IMR-90 (cell line): ENCODE measurements at regions not wholly inside any gene's neighbourhood (a gene's known extent, or its start where the extent isn't known, plus 50 kb on each side); places are given as distances from the start of the nearest gene placed in this dataset.

Source experiments
- ATAC-seq: fragments of 200-7000 bp; cut with Tn5 transposase; 2 replicates; pipeline ENCODE4 v1.9.1; 2020; ENCODE audit warnings: low read depth, mild to moderate bottlenecking, moderate library complexity
- BruUV-seq: library from RNA; stranded (reverse); fragments of 400-500 nt; replicated peaks from 2 replicates; lab custom pipeline; 2021; lab: Mats Ljungman, UMichigan
- CTCF ChIA-PET: fragments of 300-600 bp; formaldehyde crosslinking; extraction: SDS; loops from one replicate; lab custom pipeline; 2021; ENCODE audit warnings: antibody characterized with exemption; lab: Yijun Ruan, JAX
- POLR2A ChIA-PET: fragments of 300-600 bp; sonication (Branson Sonifier 250); formaldehyde crosslinking; loops from one replicate; lab custom pipeline; 2022; ENCODE audit warnings: antibody characterized with exemption; ENCODE audit not compliant: unreplicated experiment; lab: Charles Lee
- DNase-seq: peaks from one replicate; pipeline ENCODE4 v3.0.0; 2013
- H2AFZ ChIP-seq: replicated peaks from 2 replicates; pipeline ENCODE3; 2013; ENCODE audit warnings: low read length, mild to moderate bottlenecking; ENCODE audit not compliant: poor library complexity
- H2AK5ac ChIP-seq: 2 replicates; pipeline ENCODE4 v1.6.1; 2013; ENCODE audit warnings: low read depth, low read length, inconsistent platforms
- H2AK9ac ChIP-seq: replicated peaks from 2 replicates; pipeline ENCODE3; 2013; ENCODE audit warnings: mild to moderate bottlenecking, low read depth, low read length, moderate library complexity; ENCODE audit not compliant: poor library complexity
- H2BK120ac ChIP-seq: 2 replicates; pipeline ENCODE4 v1.6.1; 2013; ENCODE audit warnings: low read depth, low read length, inconsistent platforms
- H2BK15ac ChIP-seq: 3 replicates; pipeline ENCODE4 v1.6.1; 2013; ENCODE audit warnings: low read depth, low read length, inconsistent platforms
- H2BK20ac ChIP-seq: 2 replicates; pipeline ENCODE4 v1.6.1; 2013; ENCODE audit warnings: low read depth, mild to moderate bottlenecking, inconsistent platforms, low read length, moderate library complexity
- H2BK5ac ChIP-seq: 2 replicates; pipeline ENCODE4 v1.6.1; 2013; ENCODE audit warnings: mild to moderate bottlenecking, low read depth, low read length, inconsistent platforms; ENCODE audit not compliant: poor library complexity, severe bottlenecking
- H3K14ac ChIP-seq: replicated peaks from 2 replicates; pipeline ENCODE4 v1.6.1; 2013; ENCODE audit warnings: low read depth, low read length, inconsistent platforms
- H3K18ac ChIP-seq: 2 replicates; pipeline ENCODE4 v1.6.1; 2013; ENCODE audit warnings: low read depth, low read length, control low read depth
- H3K23ac ChIP-seq: 2 replicates; pipeline ENCODE4 v1.6.1; 2013; ENCODE audit warnings: low read depth, low read length, inconsistent platforms
- H3K27ac ChIP-seq: 2 replicates; pipeline ENCODE4 v1.5.1; 2013; ENCODE audit warnings: mild to moderate bottlenecking, control low read depth, low read length; ENCODE audit not compliant: insufficient read depth
- H3K27me3 ChIP-seq: 2 replicates; pipeline ENCODE4 v1.6.1; 2013; ENCODE audit warnings: low read length; ENCODE audit not compliant: control insufficient read depth, insufficient read depth
- H3K36me3 ChIP-seq: 2 replicates; pipeline ENCODE4 v1.6.1; 2013; ENCODE audit warnings: low read length, mixed read lengths; ENCODE audit not compliant: control insufficient read depth, insufficient read depth
- H3K4ac ChIP-seq: 2 replicates; pipeline ENCODE4 v1.6.1; 2013; ENCODE audit warnings: low read depth, low read length, inconsistent platforms
- H3K4me1 ChIP-seq: 2 replicates; pipeline ENCODE4 v1.6.1; 2013; ENCODE audit warnings: low read length, mixed read lengths; ENCODE audit not compliant: control insufficient read depth, insufficient read depth
- H3K4me2 ChIP-seq: 2 replicates; pipeline ENCODE4 v1.6.1; 2013; ENCODE audit warnings: low read depth, mild to moderate bottlenecking, control low read depth, low read length, moderate library complexity
- H3K4me3 ChIP-seq: 2 replicates; pipeline ENCODE4 v1.5.1; 2013; ENCODE audit warnings: low read depth, mild to moderate bottlenecking, control low read depth, low read length, moderate library complexity; ENCODE audit not compliant: insufficient read depth
- H3K56ac ChIP-seq: 2 replicates; pipeline ENCODE4 v1.6.1; 2013; ENCODE audit warnings: low read length, inconsistent platforms; ENCODE audit not compliant: insufficient read depth; ENCODE audit errors: extremely low read depth
- H3K79me1 ChIP-seq, 2 experiments: 2 replicates each; pipeline ENCODE4 v1.6.1; 2013; ENCODE audit warnings: low read length in 2 of 2, inconsistent platforms in 1 of 2, low read depth in 1 of 2
- H3K9ac ChIP-seq: 2 replicates; pipeline ENCODE4 v1.6.1; 2013; ENCODE audit warnings: low read depth, low read length, control low read depth
- H3K9me1 ChIP-seq: 2 replicates; pipeline ENCODE4 v1.6.1; 2013; ENCODE audit warnings: low read length, inconsistent platforms; ENCODE audit not compliant: insufficient read depth
- H3K9me3 ChIP-seq: 2 replicates; pipeline ENCODE4 v1.6.1; 2013; ENCODE audit warnings: low read length; ENCODE audit not compliant: control insufficient read depth, insufficient read depth
- H4K20me1 ChIP-seq: 2 replicates; pipeline ENCODE4 v1.6.1; 2013; ENCODE audit warnings: low read length, inconsistent platforms; ENCODE audit not compliant: insufficient read depth
- H4K5ac ChIP-seq: 2 replicates; pipeline ENCODE4 v1.6.1; 2013; ENCODE audit warnings: mild to moderate bottlenecking, low read depth, low read length, control low read depth
- H4K8ac ChIP-seq, 2 experiments: 2 replicates each; pipeline ENCODE4 v1.6.1; 2013; ENCODE audit warnings: low read depth in 2 of 2, low read length in 2 of 2, control low read depth in 1 of 2, inconsistent platforms in 1 of 2
- H4K91ac ChIP-seq: 2 replicates; pipeline ENCODE4 v1.6.1; 2013; ENCODE audit warnings: low read depth, low read length, inconsistent platforms; ENCODE audit not compliant: insufficient read depth
- CEBPB ChIP-seq: IDR thresholded peaks from 2 replicates; pipeline ENCODE4 v1.6.1; 2012; ENCODE audit warnings: low read depth, low read length, improper control_type of control experiment
- CHD1 ChIP-seq: IDR thresholded peaks from 2 replicates; pipeline ENCODE4 v1.6.1; 2012; ENCODE audit warnings: low read depth, low read length, improper control_type of control experiment
- FOS ChIP-seq: fragments of 150-350 bp; IDR thresholded peaks from 2 replicates; pipeline ENCODE4 v1.6.1; 2016; ENCODE audit warnings: low read depth, low read length
- MAFK ChIP-seq: IDR thresholded peaks from 2 replicates; pipeline ENCODE4 v1.6.1; 2012; ENCODE audit warnings: low read depth, low read length, improper control_type of control experiment
- MAZ ChIP-seq: IDR thresholded peaks from 2 replicates; pipeline ENCODE4 v1.6.1; 2012; ENCODE audit warnings: low read depth, mild to moderate bottlenecking, low read length, improper control_type of control experiment, moderate library complexity, borderline replicate concordance
- NFE2L2 ChIP-seq: fragments of 150-350 bp; IDR thresholded peaks from 2 replicates; pipeline ENCODE4 v1.6.1; 2016; ENCODE audit warnings: low read depth, mild to moderate bottlenecking, low read length
- POLR2A ChIP-seq: IDR thresholded peaks from 2 replicates; pipeline ENCODE4 v1.6.1; 2012; ENCODE audit warnings: mild to moderate bottlenecking, low read depth, low read length
- RCOR1 ChIP-seq: IDR thresholded peaks from 2 replicates; pipeline ENCODE4 v1.6.1; 2012; ENCODE audit warnings: mild to moderate bottlenecking, low read length, improper control_type of control experiment; ENCODE audit not compliant: insufficient replicate concordance
- SMC3 ChIP-seq: fragments of 150-350 bp; IDR thresholded peaks from 2 replicates; pipeline ENCODE4 v1.6.1; 2016; ENCODE audit warnings: low read depth, mild to moderate bottlenecking, antibody characterized with exemption, low read length, moderate library complexity
- USF2 ChIP-seq: fragments of 150-350 bp; IDR thresholded peaks from 2 replicates; pipeline ENCODE4 v1.6.1; 2017; ENCODE audit warnings: mild to moderate bottlenecking, antibody characterized with exemption, low read length, low read depth
- WGBS, 2 experiments: methylation state at CpG; one replicate each; pipeline versions ENCODE4 v1.1.5 to v1.1.7; 2013; ENCODE audit warnings: missing lambda C conversion rate in 2 of 2; ENCODE audit not compliant: insufficient read length in 1 of 2; ENCODE audit errors: extremely low coverage in 2 of 2; 5-methylcytosine and 5-hydroxymethylcytosine counted together
- dilution Hi-C: fragments of 300-500 bp; cut with HindIII; formaldehyde crosslinking; loops from one replicate; pipeline ENCODE4 v1.14.3; 2018; ENCODE audit warnings: low sequenced_read_pairs; ENCODE audit not compliant: unreplicated experiment
- in situ Hi-C: fragments of 300-500 bp; cut with MboI; formaldehyde crosslinking; loops from 3 replicates; pipeline ENCODE4 v1.14.3; 2019; ENCODE audit warnings: low sequenced_read_pairs, inconsistent platforms, mixed read lengths
- intact Hi-C: fragments of 100-400 bp; cut with micrococcal nuclease; formaldehyde crosslinking; loops from 2 replicates; pipeline ENCODE4 v1.10.0; 2022
- TF ChIP-seq, protein P1 (sequence below): conservative IDR thresholded peaks from 2 replicates; pipeline ENCODE4 v1.5.1; 2012; ENCODE audit warnings: mild to moderate bottlenecking, low read depth, low read length, improper control_type of control experiment

GRCh38 chr16:14003074-14003570, 68.0 kb upstream of the MRTFB start (continued):
- TF ChIP-seq, protein P1, sequence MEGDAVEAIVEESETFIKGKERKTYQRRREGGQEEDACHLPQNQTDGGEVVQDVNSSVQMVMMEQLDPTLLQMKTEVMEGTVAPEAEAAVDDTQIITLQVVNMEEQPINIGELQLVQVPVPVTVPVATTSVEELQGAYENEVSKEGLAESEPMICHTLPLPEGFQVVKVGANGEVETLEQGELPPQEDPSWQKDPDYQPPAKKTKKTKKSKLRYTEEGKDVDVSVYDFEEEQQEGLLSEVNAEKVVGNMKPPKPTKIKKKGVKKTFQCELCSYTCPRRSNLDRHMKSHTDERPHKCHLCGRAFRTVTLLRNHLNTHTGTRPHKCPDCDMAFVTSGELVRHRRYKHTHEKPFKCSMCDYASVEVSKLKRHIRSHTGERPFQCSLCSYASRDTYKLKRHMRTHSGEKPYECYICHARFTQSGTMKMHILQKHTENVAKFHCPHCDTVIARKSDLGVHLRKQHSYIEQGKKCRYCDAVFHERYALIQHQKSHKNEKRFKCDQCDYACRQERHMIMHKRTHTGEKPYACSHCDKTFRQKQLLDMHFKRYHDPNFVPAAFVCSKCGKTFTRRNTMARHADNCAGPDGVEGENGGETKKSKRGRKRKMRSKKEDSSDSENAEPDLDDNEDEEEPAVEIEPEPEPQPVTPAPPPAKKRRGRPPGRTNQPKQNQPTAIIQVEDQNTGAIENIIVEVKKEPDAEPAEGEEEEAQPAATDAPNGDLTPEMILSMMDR, result no peak; the same call in 1 of the 2 replicates

- CTCF ChIA-PET, result no interaction called here
- no peak for ATAC-seq
- TF ChIP-seq, protein P1, result no peak
- TF ChIP-seq FOS (no peak), MAZ (no peak), NFE2L2 (no peak), CHD1 (no peak), RCOR1 (no peak), CEBPB (no peak), USF2 (no peak), MAFK (no peak), POLR2A (no peak), SMC3 (no peak)
Measured at GRCh38 chr16:14004031-14004728, 66.9 kb upstream of the MRTFB start.

More at GRCh38 chr16:14004031-14004728, 66.9 kb upstream of the MRTFB start:
- WGBS, 2 experiments, result 96% methylated on average over 7 of the region's 13 CpGs; no CpG with 5 or more reads in 1 of the 2 experiments
- no peak overlapping the region for H3K18ac ChIP-seq
- H4K8ac ChIP-seq, result no peak overlapping the region
- intact Hi-C loops, result no loop called here
- H3K9me3 ChIP-seq, result no peaks in the 10 kb centered on the region
- H3K27me3 ChIP-seq, result peaks cover 9% of the 10 kb centered on the region
- no peak overlapping the region for H3K4me2 ChIP-seq
- no peak overlapping the region for H4K5ac ChIP-seq
- POLR2A ChIA-PET, result no interaction called here
- no peak overlapping the region for H3K27ac ChIP-seq
- DNase-seq, result no peak
- H2BK20ac ChIP-seq, result no peak overlapping the region
- H2BK5ac ChIP-seq, result no peak overlapping the region
- H2AK9ac ChIP-seq, result no peak overlapping the region
- H3K4me3 ChIP-seq, result no peak overlapping the region
- no peaks in the 10 kb centered on the region for H3K9me1 ChIP-seq
- no peak overlapping the region for H3K23ac ChIP-seq
- no peak overlapping the region for H4K91ac ChIP-seq
- H3K14ac ChIP-seq, result no peak overlapping the region
- no TSS peak for BruUV-seq
- no peak overlapping the region for H3K4ac ChIP-seq
- in situ Hi-C loops, result no loop called here
- H3K79me1 ChIP-seq, result no peaks in the 10 kb centered on the region
- H2AK5ac ChIP-seq, result no peak overlapping the region
- H2BK15ac ChIP-seq, result no peak overlapping the region
- no peaks in the 10 kb centered on the region for H3K4me1 ChIP-seq
- no peak overlapping the region for H2AFZ ChIP-seq
- no peak overlapping the region for H3K56ac ChIP-seq
- H4K20me1 ChIP-seq, result no peaks in the 10 kb centered on the region
- no peaks in the 10 kb centered on the region for H3K36me3 ChIP-seq
- no peak overlapping the region for H3K9ac ChIP-seq
- no peak overlapping the region for H2BK120ac ChIP-seq
- dilution Hi-C loops, result no loop called here
